ENCODE measurements at regions not wholly inside any gene's neighbourhood (a gene's known extent, or its start where the extent isn't known, plus 50 kb on each side); places are given as distances from the start of the nearest gene placed in this dataset.

GRCh38 chr1:112308716-112309115 is 87.3 kb upstream of the CTTNBP2NL start:
- no peak overlapping the region for H3K4me2 ChIP-seq (ENCODE audit: insufficient read depth, insufficient read length, low read length)
- H4K8ac ChIP-seq (replicated peaks; ENCODE audit: insufficient read length, low read depth, low read length): no peak overlapping the region
- WGBS (ENCODE audit: extremely low coverage, insufficient read length, low lambda C conversion rate): no CpG with 5 or more reads among the region's 5 CpGs
- H2BK20ac ChIP-seq (ENCODE audit: low read depth, low read length, poor library complexity, severe bottlenecking): no peak overlapping the region
- H2AFZ ChIP-seq (ENCODE audit: low read length): no peak overlapping the region
- no peak overlapping the region for H2BK12ac ChIP-seq (ENCODE audit: insufficient read length, low read depth, low read length)
- TF ChIP-seq CTCF (conservative IDR thresholded peaks at IDR 0.05): no peak
- H3K27me3 ChIP-seq (ENCODE audit: insufficient read depth, low read length): no peaks in the 10 kb centered on the region
- H2BK15ac ChIP-seq (ENCODE audit: low read depth, low read length): no peak overlapping the region
- no peaks in the 10 kb centered on the region for H3K23me2 ChIP-seq (ENCODE audit: insufficient read length, low read depth, low read length, poor library complexity, severe bottlenecking)
- H3K79me2 ChIP-seq (ENCODE audit: insufficient read depth, low read length): no peaks in the 10 kb centered on the region
- H2AK5ac ChIP-seq (ENCODE audit: insufficient read length, low read length): no peak overlapping the region
- Mint-ChIP-seq H3K4me1 (peaks cover 21 to 23% of the 10 kb centered on the region in 2 experiments), H3K36me3 (ENCODE audit: insufficient read depth in 1 of 3, low read depth in 3 of 3) (no peaks in the 10 kb centered on the region), H3K27ac (peak overlapping the region in 1 of 3 experiments; percentile 11; a peak in 1 of 7 replicates), H3K27me3 (ENCODE audit: low read depth) (peaks cover 6% of the 10 kb centered on the region), H3K9me3 (no peaks in the 10 kb centered on the region), H3K4me3 (no peak overlapping the region)
- no peaks in the 10 kb centered on the region for H4K20me1 ChIP-seq (ENCODE audit: control insufficient read depth, insufficient read depth, insufficient read length)
- H4K5ac ChIP-seq (ENCODE audit: insufficient read length, low read depth, low read length): no peak overlapping the region
- no peaks in the 10 kb centered on the region for H3K9me3 ChIP-seq (ENCODE audit: control insufficient read depth, low read depth, low read length)
- H2BK5ac ChIP-seq (ENCODE audit: insufficient read length, low read length): no peak overlapping the region
- no peak for DNase-seq
- no peak overlapping the region for H4K91ac ChIP-seq (ENCODE audit: insufficient read length, low read depth, low read length)
- no peak overlapping the region for H3K56ac ChIP-seq (ENCODE audit: insufficient read length, low read depth, low read length)
- H3K4ac ChIP-seq (ENCODE audit: low read depth, low read length): no peak overlapping the region
- no peak overlapping the region for H2BK120ac ChIP-seq (ENCODE audit: low read depth, low read length, poor library complexity, severe bottlenecking)
- H3K27ac ChIP-seq (ENCODE audit: insufficient read length, low read depth, low read length): no peak overlapping the region
- no peak overlapping the region for H3K23ac ChIP-seq (ENCODE audit: insufficient read length, low read depth, low read length)
- no peak overlapping the region for H3K18ac ChIP-seq (ENCODE audit: insufficient read length, low read depth, low read length)
- no peak overlapping the region for H3K9ac ChIP-seq (ENCODE audit: extremely low read depth, insufficient read length, low read length)
- H3T11ph ChIP-seq (ENCODE audit: low read length): no peak overlapping the region
- H3K14ac ChIP-seq (ENCODE audit: insufficient read depth, low read length): no peak overlapping the region
- H3K79me1 ChIP-seq (ENCODE audit: insufficient read depth, low read depth, low read length, poor library complexity, severe bottlenecking): no peaks in the 10 kb centered on the region
- H3K4me1 ChIP-seq (ENCODE audit: insufficient read depth, low read length): peaks cover 9% of the 10 kb centered on the region; the same call in 1 of the 2 replicates

All from H9 (cell line).